Activated CD8-positive, alpha-beta T cell treated with anti-CD3 and anti-CD28 coated beads for 36 hours (primary cell): ENCODE measurements at regions not wholly inside any gene's neighbourhood (a gene's known extent, or its start where the extent isn't known, plus 50 kb on each side); places are given as distances from the start of the nearest gene placed in this dataset.
"Not testable (repeated sequence)": the region's sequence is repeated elsewhere in the genome, so short reads cannot be mapped to it uniquely, and the experiment has no call there.

ENCODE experiments used
- ATAC-seq: fragments of 200-7000 bp; cut with Tn5 transposase; one replicate; pipeline ENCODE4 v1.10.0; 2021; ENCODE audit warnings: mild to moderate bottlenecking, moderate library complexity
- CTCF ChIA-PET: fragments of 350-600 bp; sonication (Branson Sonifier 250); formaldehyde crosslinking; loops from one replicate; lab custom pipeline; 2021; ENCODE audit warnings: antibody characterized with exemption; lab: Charles Lee
- POLR2A ChIA-PET: fragments of 350-600 bp; sonication (Branson Sonifier 250); formaldehyde crosslinking; loops from one replicate; lab custom pipeline; 2021; ENCODE audit warnings: antibody characterized with exemption; lab: Charles Lee
- DNase-seq: peaks from one replicate; pipeline ENCODE4 v3.0.0-alpha.2; 2020
- H3K27ac Mint-ChIP-seq: one replicate; pipeline ENCODE4 v1.8.0; 2021; ENCODE audit warnings: mild to moderate bottlenecking, mixed read lengths
- H3K27me3 Mint-ChIP-seq: one replicate; pipeline ENCODE4 v1.8.0; 2021; ENCODE audit warnings: mixed read lengths
- H3K36me3 Mint-ChIP-seq: one replicate; pipeline ENCODE4 v1.8.0; 2021; ENCODE audit warnings: low read depth, mixed read lengths
- H3K4me1 Mint-ChIP-seq: one replicate; pipeline ENCODE4 v1.8.0; 2021; ENCODE audit warnings: low read depth, mixed read lengths
- H3K4me3 Mint-ChIP-seq: one replicate; pipeline ENCODE4 v1.8.0; 2021; ENCODE audit warnings: mild to moderate bottlenecking, moderate library complexity, mixed read lengths
- H3K9me3 Mint-ChIP-seq: one replicate; pipeline ENCODE4 v1.8.0; 2021; ENCODE audit warnings: mixed read lengths
- CTCF ChIP-seq: fragments of 200-600 bp; IDR thresholded peaks from one replicate; pipeline ENCODE4 v1.8.0; 2022; ENCODE audit warnings: antibody characterized with exemption, mild to moderate bottlenecking
- intact Hi-C: fragments of 100-400 bp; cut with micrococcal nuclease; formaldehyde crosslinking; loops from one replicate; pipeline ENCODE4 v1.10.0; 2022

- H3K4me1 Mint-ChIP-seq, result no peaks in the 10 kb centered on the region
- no peak for TF ChIP-seq CTCF
- H3K27ac Mint-ChIP-seq, result no peak overlapping the region
- intact Hi-C loops, result no loop called here
- no peak for ATAC-seq
- no peaks in the 10 kb centered on the region for H3K36me3 Mint-ChIP-seq
- ChIA-PET CTCF (no interaction called here), POLR2A (no interaction called here)
- no peaks in the 10 kb centered on the region for H3K27me3 Mint-ChIP-seq
- no peak for DNase-seq
- no peak overlapping the region for H3K4me3 Mint-ChIP-seq
- H3K9me3 Mint-ChIP-seq, result peaks cover 22% of the 10 kb centered on the region
These were observed 278.8 kb upstream of the MEIS1 start for GRCh38 chr2:66156171-66156570.

- Mint-ChIP-seq H3K27ac (no peak overlapping the region), H3K4me3 (no peak overlapping the region), H3K9me3 (peaks cover 24% of the 10 kb centered on the region), H3K36me3 (no peaks in the 10 kb centered on the region), H3K27me3 (no peaks in the 10 kb centered on the region), H3K4me1 (no peaks in the 10 kb centered on the region)
- intact Hi-C loops, result no loop called here
- DNase-seq, result no peak
- no peak for TF ChIP-seq CTCF
- CTCF ChIA-PET, result no interaction called here
- POLR2A ChIA-PET, result no interaction called here
- ATAC-seq, result no peak
These were observed 281.0 kb upstream of the MEIS1 start for GRCh38 chr2:66153941-66154340.

- Mint-ChIP-seq H3K27ac (no peak overlapping the region), H3K27me3 (no peaks in the 10 kb centered on the region), H3K36me3 (no peaks in the 10 kb centered on the region), H3K9me3 (no peaks in the 10 kb centered on the region), H3K4me3 (no peak overlapping the region), H3K4me1 (no peaks in the 10 kb centered on the region)
- intact Hi-C loops, result no loop called here
- no peak for TF ChIP-seq CTCF
- CTCF ChIA-PET, result no interaction called here
- ATAC-seq, result no peak
- DNase-seq, result no peak
- POLR2A ChIA-PET, result no interaction called here
These were observed 289.4 kb upstream of the MEIS1 start for GRCh38 chr2:66145490-66145889.

- CTCF ChIA-PET, H3K27me3 Mint-ChIP-seq, intact Hi-C loops, H3K4me3 Mint-ChIP-seq, H3K9me3 Mint-ChIP-seq, H3K27ac Mint-ChIP-seq, POLR2A ChIA-PET, H3K36me3 Mint-ChIP-seq, H3K4me1 Mint-ChIP-seq, ATAC-seq, DNase-seq: not testable (repeated sequence)
These were observed 290.6 kb upstream of the MEIS1 start for GRCh38 chr2:66144324-66144723.

- no peak for ATAC-seq
- no peak for TF ChIP-seq CTCF
- Mint-ChIP-seq H3K36me3 (no peaks in the 10 kb centered on the region), H3K4me1 (no peaks in the 10 kb centered on the region), H3K27me3 (no peaks in the 10 kb centered on the region), H3K4me3 (no peak overlapping the region), H3K9me3 (peaks cover 10% of the 10 kb centered on the region), H3K27ac (no peak overlapping the region)
- CTCF ChIA-PET, result no interaction called here
- no peak for DNase-seq
- POLR2A ChIA-PET, result no interaction called here
- intact Hi-C loops, result no loop called here
These were observed 297.3 kb upstream of the MEIS1 start for GRCh38 chr2:66137606-66138130.
